ENCODE measurements at regions not wholly inside any gene's neighbourhood (a gene's known extent, or its start where the extent isn't known, plus 50 kb on each side); places are given as distances from the start of the nearest gene placed in this dataset.

DNA sequence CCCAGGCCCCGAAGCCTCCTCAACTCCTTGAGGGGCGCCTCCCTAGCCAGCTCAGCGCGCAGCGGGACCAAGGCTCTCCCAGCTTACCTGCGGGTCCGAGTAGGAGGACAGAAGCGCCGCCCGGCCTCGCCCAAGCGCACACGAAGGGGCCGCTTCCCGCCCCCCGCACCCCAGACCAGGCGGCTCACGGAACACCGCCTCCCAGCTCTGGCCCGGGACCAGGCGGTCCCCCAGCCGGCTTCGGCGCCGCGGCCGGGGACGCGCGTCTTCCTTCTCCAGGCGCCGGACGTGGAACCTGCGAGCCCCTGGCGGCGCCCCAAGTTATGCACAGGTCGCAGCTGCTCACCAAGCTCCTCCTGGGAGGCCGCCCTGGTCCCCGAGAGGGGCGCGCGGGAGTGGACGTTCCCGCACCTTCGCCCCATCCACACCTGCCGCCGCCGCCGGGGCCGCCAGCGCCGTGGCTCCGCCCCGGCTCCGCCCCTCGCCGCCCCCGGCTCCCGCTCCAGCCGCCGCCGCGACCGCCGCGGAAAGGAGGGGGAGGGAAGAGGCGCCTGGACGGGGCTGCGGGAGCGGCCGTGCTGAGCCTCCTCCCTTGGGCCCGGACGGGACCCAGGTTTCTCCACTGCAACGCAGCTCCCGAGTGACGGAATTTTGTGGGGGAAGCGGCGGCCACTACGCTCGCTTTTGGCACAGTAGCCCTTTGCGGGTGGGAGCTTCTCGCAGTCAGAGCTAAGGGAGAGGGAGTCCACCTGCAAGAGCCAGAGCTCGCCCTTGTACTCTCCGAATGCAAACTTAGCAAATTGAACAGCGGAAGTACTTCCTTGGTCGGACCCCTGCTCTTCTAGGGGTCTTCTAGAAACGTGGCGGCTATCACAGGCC is 77.5 kb upstream of the IFNE start:
- TF ChIP-seq SIN3A (IDR thresholded peaks at IDR 0.05; ENCODE audit: borderline replicate concordance, insufficient read depth, low read length): no peak
- no peak for TF ChIP-seq FOXP2 (optimal IDR thresholded peaks at IDR 0.05; ENCODE audit: borderline replicate concordance, extremely low read depth, extremely low read length, insufficient read depth)
- TF ChIP-seq, protein P1, sequence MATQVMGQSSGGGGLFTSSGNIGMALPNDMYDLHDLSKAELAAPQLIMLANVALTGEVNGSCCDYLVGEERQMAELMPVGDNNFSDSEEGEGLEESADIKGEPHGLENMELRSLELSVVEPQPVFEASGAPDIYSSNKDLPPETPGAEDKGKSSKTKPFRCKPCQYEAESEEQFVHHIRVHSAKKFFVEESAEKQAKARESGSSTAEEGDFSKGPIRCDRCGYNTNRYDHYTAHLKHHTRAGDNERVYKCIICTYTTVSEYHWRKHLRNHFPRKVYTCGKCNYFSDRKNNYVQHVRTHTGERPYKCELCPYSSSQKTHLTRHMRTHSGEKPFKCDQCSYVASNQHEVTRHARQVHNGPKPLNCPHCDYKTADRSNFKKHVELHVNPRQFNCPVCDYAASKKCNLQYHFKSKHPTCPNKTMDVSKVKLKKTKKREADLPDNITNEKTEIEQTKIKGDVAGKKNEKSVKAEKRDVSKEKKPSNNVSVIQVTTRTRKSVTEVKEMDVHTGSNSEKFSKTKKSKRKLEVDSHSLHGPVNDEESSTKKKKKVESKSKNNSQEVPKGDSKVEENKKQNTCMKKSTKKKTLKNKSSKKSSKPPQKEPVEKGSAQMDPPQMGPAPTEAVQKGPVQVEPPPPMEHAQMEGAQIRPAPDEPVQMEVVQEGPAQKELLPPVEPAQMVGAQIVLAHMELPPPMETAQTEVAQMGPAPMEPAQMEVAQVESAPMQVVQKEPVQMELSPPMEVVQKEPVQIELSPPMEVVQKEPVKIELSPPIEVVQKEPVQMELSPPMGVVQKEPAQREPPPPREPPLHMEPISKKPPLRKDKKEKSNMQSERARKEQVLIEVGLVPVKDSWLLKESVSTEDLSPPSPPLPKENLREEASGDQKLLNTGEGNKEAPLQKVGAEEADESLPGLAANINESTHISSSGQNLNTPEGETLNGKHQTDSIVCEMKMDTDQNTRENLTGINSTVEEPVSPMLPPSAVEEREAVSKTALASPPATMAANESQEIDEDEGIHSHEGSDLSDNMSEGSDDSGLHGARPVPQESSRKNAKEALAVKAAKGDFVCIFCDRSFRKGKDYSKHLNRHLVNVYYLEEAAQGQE (IDR thresholded peaks at IDR 0.05; ENCODE audit: insufficient read depth in 1 of 2, low read depth in 2 of 2, low read length in 2 of 2): no peak
- TF ChIP-seq POLR2AphosphoS5 (IDR thresholded peaks at IDR 0.05; ENCODE audit: low read depth, low read length): no peak
- TF ChIP-seq TAF1 (IDR thresholded peaks at IDR 0.05; ENCODE audit: borderline replicate concordance, insufficient read depth, low read length): no peak

GRCh38 chr9:21560281-21560745 is 78.2 kb upstream of the IFNE start:
- TF ChIP-seq TAF1 (IDR thresholded peaks at IDR 0.05; ENCODE audit: borderline replicate concordance, insufficient read depth, low read length): no peak
- TF ChIP-seq, protein P1 (IDR thresholded peaks at IDR 0.05; ENCODE audit: insufficient read depth in 1 of 2, low read depth in 2 of 2, low read length in 2 of 2): no peak
- TF ChIP-seq POLR2AphosphoS5 (IDR thresholded peaks at IDR 0.05; ENCODE audit: low read depth, low read length): no peak
- TF ChIP-seq FOXP2 (optimal IDR thresholded peaks at IDR 0.05; ENCODE audit: borderline replicate concordance, extremely low read depth, extremely low read length, insufficient read depth): no peak
- no peak for TF ChIP-seq SIN3A (IDR thresholded peaks at IDR 0.05; ENCODE audit: borderline replicate concordance, insufficient read depth, low read length)

- TF ChIP-seq TAF1 (IDR thresholded peaks at IDR 0.05; ENCODE audit: borderline replicate concordance, insufficient read depth, low read length) (no peak), FOXP2 (optimal IDR thresholded peaks at IDR 0.05; ENCODE audit: borderline replicate concordance, extremely low read depth, extremely low read length, insufficient read depth) (no peak), SIN3A (IDR thresholded peaks at IDR 0.05; ENCODE audit: borderline replicate concordance, insufficient read depth, low read length) (no peak), POLR2AphosphoS5 (IDR thresholded peaks at IDR 0.05; ENCODE audit: low read depth, low read length) (no peak)
- TF ChIP-seq, protein P1 (IDR thresholded peaks at IDR 0.05; ENCODE audit: insufficient read depth in 1 of 2, low read depth in 2 of 2, low read length in 2 of 2): no peak
Observed at GRCh38 chr9:21561502-21561901, 79.4 kb upstream of the IFNE start.

DNA sequence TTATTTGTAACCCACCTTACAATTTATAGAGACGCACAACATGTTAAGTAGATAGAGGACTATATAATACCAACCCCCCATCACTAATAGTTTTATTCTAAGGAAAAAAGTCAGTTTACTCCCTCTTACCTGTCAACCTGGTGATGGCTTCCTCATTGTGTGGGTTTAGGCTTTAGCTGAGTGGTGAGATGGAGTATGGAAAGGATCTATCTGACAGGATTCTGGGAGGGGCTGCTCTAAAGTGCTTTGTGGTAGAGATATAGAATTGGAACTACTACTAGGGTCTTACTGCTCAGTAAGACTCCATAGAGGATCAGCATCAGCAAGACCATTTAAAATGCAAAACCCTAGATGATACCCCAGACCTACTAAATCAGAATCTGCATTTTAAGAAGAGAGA is 82.1 kb upstream of the IFNE start:
- TF ChIP-seq FOXP2 (optimal IDR thresholded peaks at IDR 0.05; ENCODE audit: borderline replicate concordance, extremely low read depth, extremely low read length, insufficient read depth): no peak
- no peak for TF ChIP-seq TAF1 (IDR thresholded peaks at IDR 0.05; ENCODE audit: borderline replicate concordance, insufficient read depth, low read length)
- TF ChIP-seq SIN3A (IDR thresholded peaks at IDR 0.05; ENCODE audit: borderline replicate concordance, insufficient read depth, low read length): no peak
- TF ChIP-seq, protein P1 (IDR thresholded peaks at IDR 0.05; ENCODE audit: insufficient read depth in 1 of 2, low read depth in 2 of 2, low read length in 2 of 2): no peak
- no peak for TF ChIP-seq POLR2AphosphoS5 (IDR thresholded peaks at IDR 0.05; ENCODE audit: low read depth, low read length)
